Transverse colon (tissue), 4 donors: ENCODE measurements at regions not wholly inside any gene's neighbourhood (a gene's known extent, or its start where the extent isn't known, plus 50 kb on each side); places are given as distances from the start of the nearest gene placed in this dataset.

Source experiments
- DNase-seq: peaks from one replicate; pipeline ENCODE4 v3.0.0-alpha.2; 2019
- H3K27ac ChIP-seq, 4 donors: fragments of 200-600 bp; sonication (generic); 2 replicates each; pipeline ENCODE4 v1.5.1; 2016 to 2018; ENCODE audit warnings: inconsistent platforms in 4 of 4
- H3K27me3 ChIP-seq: fragments of 200-600 bp; sonication (generic); 2 replicates; pipeline ENCODE4 v1.5.1; 2017; ENCODE audit warnings: inconsistent platforms
- H3K36me3 ChIP-seq, 4 donors: fragments of 200-600 bp; sonication (generic); 2 replicates each; pipeline ENCODE4 v1.5.1; 2017 to 2019; ENCODE audit warnings: inconsistent platforms in 4 of 4
- H3K4me1 ChIP-seq, 4 donors: fragments of 200-600 bp; sonication (generic); 2 replicates each; pipeline ENCODE4 v1.5.1; 2017 to 2020; ENCODE audit warnings: inconsistent platforms in 4 of 4
- H3K4me3 ChIP-seq, 4 donors: fragments of 200-600 bp; sonication (generic); 1 replicate in 1 of 4; 2 replicates in 3 of 4; pipeline versions ENCODE4 v1.5.1 to v1.6.1; 2017 to 2019; ENCODE audit warnings: inconsistent platforms in 4 of 4
- H3K9me3 ChIP-seq, 2 donors: fragments of 200-600 bp; sonication (generic); 2 replicates each; pipeline ENCODE4 v1.5.1; 2017 to 2019; ENCODE audit warnings: inconsistent platforms in 2 of 2
- EP300 ChIP-seq: sonication (generic); formaldehyde crosslinking; IDR thresholded peaks from one replicate; pipeline ENCODE4 v1.6.1; 2017; ENCODE audit warnings: antibody characterized with exemption, low read depth
- POLR2A ChIP-seq: fragments of 450-650 bp; IDR thresholded peaks from one replicate; pipeline ENCODE4 v1.6.1; 2016; ENCODE audit warnings: antibody characterized with exemption, mild to moderate bottlenecking, moderate library complexity
- POLR2AphosphoS5 ChIP-seq, 3 donors: sonication (generic); formaldehyde crosslinking; IDR thresholded peaks; one replicate each; pipeline ENCODE4 v1.6.1; 2016; ENCODE audit warnings: antibody characterized with exemption in 3 of 3
- WGBS, 2 donors: methylation state at CpG; one replicate each; pipeline ENCODE4 v1.1.5; 2018; ENCODE audit warnings: low coverage in 1 of 2; 5-methylcytosine and 5-hydroxymethylcytosine counted together
- in situ Hi-C, 4 donors: fragments of 200-750 bp; cut with MboI; loops; one replicate each; pipeline versions ENCODE4 v1.15.0 to v1.15.1; 2017; ENCODE audit warnings: low sequenced_read_pairs in 3 of 4, low pct_ligation_motif_present in 1 of 4, low pct_unique_long_range_greater_than_20kb in 1 of 4
- intact Hi-C: fragments of 100-400 bp; cut with DNase I; formaldehyde crosslinking; loops from one replicate; pipeline ENCODE4 v1.15.1; 2023; ENCODE audit warnings: low total_unique reads
- TF ChIP-seq, protein P1 (sequence below), 5 experiments: fragments of 200-600 bp in 3 of 5; fragments of 450-650 bp in 2 of 5; sonication (generic) in 3 of 5; IDR thresholded peaks; 1 replicate in 2 of 5; 2 replicates in 3 of 5; pipeline ENCODE4 v1.5.1; 2016 to 2017; ENCODE audit warnings: antibody characterized with exemption in 5 of 5, inconsistent platforms in 3 of 5, mild to moderate bottlenecking in 2 of 5, moderate library complexity in 1 of 5

GRCh38 chr7:12815871-12816270 lies 128.4 kb downstream of the ARL4A start:
- in situ Hi-C loops (no loop called here), intact Hi-C loops (no loop called here)
- TF ChIP-seq EP300 (no peak), POLR2AphosphoS5 (IDR thresholded peaks at IDR 0.05) (no peak), POLR2A (no peak)
- TF ChIP-seq, protein P1, sequence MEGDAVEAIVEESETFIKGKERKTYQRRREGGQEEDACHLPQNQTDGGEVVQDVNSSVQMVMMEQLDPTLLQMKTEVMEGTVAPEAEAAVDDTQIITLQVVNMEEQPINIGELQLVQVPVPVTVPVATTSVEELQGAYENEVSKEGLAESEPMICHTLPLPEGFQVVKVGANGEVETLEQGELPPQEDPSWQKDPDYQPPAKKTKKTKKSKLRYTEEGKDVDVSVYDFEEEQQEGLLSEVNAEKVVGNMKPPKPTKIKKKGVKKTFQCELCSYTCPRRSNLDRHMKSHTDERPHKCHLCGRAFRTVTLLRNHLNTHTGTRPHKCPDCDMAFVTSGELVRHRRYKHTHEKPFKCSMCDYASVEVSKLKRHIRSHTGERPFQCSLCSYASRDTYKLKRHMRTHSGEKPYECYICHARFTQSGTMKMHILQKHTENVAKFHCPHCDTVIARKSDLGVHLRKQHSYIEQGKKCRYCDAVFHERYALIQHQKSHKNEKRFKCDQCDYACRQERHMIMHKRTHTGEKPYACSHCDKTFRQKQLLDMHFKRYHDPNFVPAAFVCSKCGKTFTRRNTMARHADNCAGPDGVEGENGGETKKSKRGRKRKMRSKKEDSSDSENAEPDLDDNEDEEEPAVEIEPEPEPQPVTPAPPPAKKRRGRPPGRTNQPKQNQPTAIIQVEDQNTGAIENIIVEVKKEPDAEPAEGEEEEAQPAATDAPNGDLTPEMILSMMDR (IDR thresholded peaks at IDR 0.05): no peak

GRCh38 chr7:12820777-12821176 lies 133.3 kb downstream of the ARL4A start:
- 77 to 97% methylated on average over 3 of the region's 3 CpGs for WGBS, 2 donors

More at GRCh38 chr7:12815871-12816270, 128.4 kb downstream of the ARL4A start:
- H3K27ac ChIP-seq: no peak overlapping the region
- no peak overlapping the region for H3K4me3 ChIP-seq
- H3K27me3 ChIP-seq: no peaks in the 10 kb centered on the region
- H3K4me1 ChIP-seq: peaks cover 0 to 6% (median 1%) of the 10 kb centered on the region in 4 donors
- no peak for DNase-seq
- no peaks in the 10 kb centered on the region for H3K36me3 ChIP-seq
- H3K9me3 ChIP-seq: no peaks in the 10 kb centered on the region

DNA sequence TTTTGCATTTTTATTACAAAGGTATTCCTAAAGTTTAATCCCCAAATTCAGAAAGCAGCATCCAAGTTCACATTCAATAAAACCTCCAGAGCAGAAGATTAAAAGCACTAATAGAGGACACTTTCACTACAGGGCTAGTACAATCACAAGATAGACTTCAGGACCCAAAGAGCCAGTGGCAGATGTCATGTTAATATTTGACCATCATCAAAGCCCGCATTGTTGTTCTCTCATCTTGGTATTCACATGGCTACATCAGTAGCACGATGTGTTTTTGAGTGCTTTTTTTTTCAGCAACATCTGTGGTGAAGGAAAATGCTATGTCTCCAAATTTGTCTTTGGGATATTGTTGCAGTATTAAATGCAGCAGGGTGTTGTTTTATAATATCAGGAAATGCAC lies 134.3 kb downstream of the ARL4A start:
- no peaks in the 10 kb centered on the region for H3K36me3 ChIP-seq
- no peak overlapping the region for H3K4me3 ChIP-seq
- H3K4me1 ChIP-seq: no peaks in the 10 kb centered on the region
- no peaks in the 10 kb centered on the region for H3K27me3 ChIP-seq
- TF ChIP-seq POLR2AphosphoS5 (IDR thresholded peaks at IDR 0.05) (no peak), EP300 (no peak), POLR2A (no peak)
- TF ChIP-seq, protein P1 (IDR thresholded peaks at IDR 0.05): no peak
- 50 to 69% methylated on average over 1 to 2 of the region's 2 CpGs for WGBS, 2 donors
- intact Hi-C loops (no loop called here), in situ Hi-C loops (no loop called here)
- no peak for DNase-seq
- no peaks in the 10 kb centered on the region for H3K9me3 ChIP-seq
- H3K27ac ChIP-seq: no peak overlapping the region

More at GRCh38 chr7:12820777-12821176, 133.3 kb downstream of the ARL4A start:
- H3K27ac ChIP-seq: no peak overlapping the region
- in situ Hi-C loops: no loop called here
- H3K27me3 ChIP-seq: no peaks in the 10 kb centered on the region
- intact Hi-C loops: no loop called here
- H3K4me3 ChIP-seq: no peak overlapping the region
- no peak for TF ChIP-seq POLR2AphosphoS5 (IDR thresholded peaks at IDR 0.05)
- TF ChIP-seq EP300: no peak
- no peak for TF ChIP-seq POLR2A
- TF ChIP-seq, protein P1 (IDR thresholded peaks at IDR 0.05): no peak
- H3K4me1 ChIP-seq: peaks cover 0 to 3% (median 1%) of the 10 kb centered on the region in 4 donors
- no peaks in the 10 kb centered on the region for H3K36me3 ChIP-seq
- no peak for DNase-seq
- no peaks in the 10 kb centered on the region for H3K9me3 ChIP-seq

DNA sequence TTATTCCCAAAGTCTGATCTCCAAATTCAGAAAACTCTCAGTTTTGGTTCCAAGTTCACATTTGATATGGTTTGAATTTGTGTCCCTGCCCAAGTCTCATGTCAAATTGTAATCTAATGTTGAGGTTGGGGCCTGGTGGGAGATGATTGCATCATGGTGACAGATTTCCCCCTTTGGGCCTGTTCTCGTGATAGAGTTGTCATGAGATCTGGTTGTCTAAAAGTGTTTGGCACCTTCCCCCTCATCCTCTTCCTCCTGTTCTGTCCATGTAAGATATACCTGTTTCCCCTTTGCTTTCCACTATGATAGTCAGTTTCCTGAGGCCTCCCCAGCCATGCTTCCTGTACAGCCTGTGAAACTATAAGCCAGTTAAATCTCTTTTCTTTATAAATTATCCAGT lies 138.6 kb downstream of the ARL4A start:
- no peaks in the 10 kb centered on the region for H3K4me1 ChIP-seq
- no peak overlapping the region for H3K27ac ChIP-seq
- H3K36me3 ChIP-seq: no peaks in the 10 kb centered on the region
- intact Hi-C loops (no loop called here), in situ Hi-C loops (no loop called here)
- no peak for DNase-seq
- H3K4me3 ChIP-seq: no peak overlapping the region
- TF ChIP-seq EP300 (no peak), POLR2AphosphoS5 (IDR thresholded peaks at IDR 0.05) (no peak), POLR2A (no peak)
- TF ChIP-seq, protein P1 (IDR thresholded peaks at IDR 0.05): no peak
- no peaks in the 10 kb centered on the region for H3K27me3 ChIP-seq
- WGBS, 2 donors: 69 to 100% methylated on average over 1 of the region's 1 CpG
- no peaks in the 10 kb centered on the region for H3K9me3 ChIP-seq
